HUES48 (cell line): ENCODE measurements at regions not wholly inside any gene's neighbourhood (a gene's known extent, or its start where the extent isn't known, plus 50 kb on each side); places are given as distances from the start of the nearest gene placed in this dataset.

ENCODE experiments used
- H3K27ac ChIP-seq: one replicate; pipeline ENCODE4 v1.7.0; 2013; ENCODE audit warnings: low read depth, low read length, inconsistent platforms
- H3K27me3 ChIP-seq: 2 replicates; pipeline ENCODE4 v1.6.1; 2013; ENCODE audit warnings: mild to moderate bottlenecking, low read length; ENCODE audit not compliant: control insufficient read depth, insufficient read depth
- H3K36me3 ChIP-seq: 2 replicates; pipeline ENCODE4 v1.6.1; 2013; ENCODE audit warnings: low read length; ENCODE audit not compliant: control insufficient read depth, insufficient read depth
- H3K4me1 ChIP-seq: 2 replicates; pipeline ENCODE4 v1.6.1; 2013; ENCODE audit warnings: mild to moderate bottlenecking, low read length; ENCODE audit not compliant: control insufficient read depth, insufficient read depth
- H3K4me3 ChIP-seq: 2 replicates; pipeline ENCODE4 v1.5.1; 2013; ENCODE audit warnings: mild to moderate bottlenecking, low read depth, low read length
- H3K9ac ChIP-seq: 2 replicates; pipeline ENCODE4 v1.6.1; 2013; ENCODE audit warnings: mild to moderate bottlenecking, low read depth, low read length, moderate library complexity
- H3K9me3 ChIP-seq: 2 replicates; pipeline ENCODE4 v1.6.1; 2013; ENCODE audit warnings: low read length; ENCODE audit not compliant: control insufficient read depth, insufficient read depth

DNA sequence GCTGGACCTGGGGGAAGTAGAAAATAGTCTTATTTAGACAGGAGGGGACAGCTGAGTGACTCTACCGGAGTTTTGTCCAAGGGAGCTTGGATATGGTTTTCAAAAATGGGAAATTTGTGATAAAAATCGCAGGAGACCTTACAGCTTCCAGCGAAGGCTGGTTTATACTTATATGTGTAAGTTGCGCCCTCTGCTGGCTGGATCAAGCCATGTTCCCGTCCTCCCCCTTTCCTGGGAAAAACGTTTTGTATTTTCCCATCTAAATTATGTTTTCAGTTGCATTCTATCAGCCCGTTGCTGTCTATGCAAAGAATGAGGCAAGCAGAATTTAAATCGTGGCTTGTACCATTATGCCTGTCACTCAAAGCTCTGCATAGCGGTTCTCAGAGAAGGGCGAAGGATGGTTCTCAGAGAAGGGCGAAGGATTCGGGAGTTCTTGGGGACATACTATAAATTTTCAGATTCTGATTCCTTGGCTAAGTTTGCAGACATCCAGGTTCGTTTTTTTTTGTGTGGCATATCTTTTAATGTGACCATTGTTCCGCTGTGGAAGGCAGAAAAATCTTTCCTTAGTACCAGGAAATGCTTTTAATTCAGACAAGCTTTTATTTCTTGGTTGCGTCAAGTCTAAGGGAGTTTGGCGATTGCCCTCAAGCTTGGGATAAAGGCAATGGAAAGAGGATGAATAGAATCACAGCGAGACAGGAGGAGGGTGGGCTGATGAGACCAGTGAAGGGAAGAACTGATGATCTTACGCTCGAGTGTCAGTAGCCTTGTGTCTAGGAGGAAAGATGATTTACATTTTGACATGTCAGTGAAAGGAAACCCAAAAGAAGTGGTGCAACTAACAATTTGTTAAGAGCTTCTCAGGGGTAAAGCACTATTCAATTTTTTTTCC lies 128.5 kb upstream of the ARX start:
- Histone ChIP-seq H3K27ac (no peak overlapping the region), H3K4me3 (peak overlapping the region; percentile 49), H3K4me1 (peaks cover 22% of the 10 kb centered on the region), H3K27me3 (peaks cover 11% of the 10 kb centered on the region; the same call in 1 of the 2 replicates), H3K9ac (no peak overlapping the region), H3K9me3 (no peaks in the 10 kb centered on the region), H3K36me3 (no peaks in the 10 kb centered on the region)

- no peak overlapping the region for H3K4me3 ChIP-seq
- H3K36me3 ChIP-seq, result no peaks in the 10 kb centered on the region
- no peak overlapping the region for H3K9ac ChIP-seq
- H3K27me3 ChIP-seq, result peaks cover 11% of the 10 kb centered on the region; the same call in 1 of the 2 replicates
- no peaks in the 10 kb centered on the region for H3K9me3 ChIP-seq
- H3K27ac ChIP-seq, result no peak overlapping the region
- peaks cover 22% of the 10 kb centered on the region for H3K4me1 ChIP-seq
Observed at GRCh38 chrX:25143596-25143995, 127.8 kb upstream of the ARX start.

DNA sequence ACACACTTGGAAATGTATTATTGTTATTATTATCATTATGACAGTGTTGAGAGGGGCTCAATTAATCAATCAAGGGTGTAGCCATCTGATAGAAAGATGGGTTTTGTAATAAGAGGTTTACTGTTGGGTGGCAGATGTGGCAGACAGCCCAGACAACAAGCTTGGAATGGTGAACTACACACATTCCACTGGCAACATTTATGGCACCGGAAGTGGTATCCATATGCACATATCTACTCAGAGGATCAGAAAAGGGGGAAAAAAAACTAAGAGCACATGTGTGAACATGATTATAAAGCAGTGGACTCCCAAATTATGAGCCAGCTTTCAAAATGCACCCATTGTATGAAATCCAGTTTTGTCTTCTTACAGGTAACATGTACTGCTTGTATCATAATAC lies 125.9 kb upstream of the ARX start:
- Histone ChIP-seq H3K4me3 (no peak overlapping the region), H3K4me1 (peaks cover 22% of the 10 kb centered on the region), H3K27me3 (peaks cover 11% of the 10 kb centered on the region; the same call in 1 of the 2 replicates), H3K36me3 (no peaks in the 10 kb centered on the region), H3K9ac (no peak overlapping the region), H3K27ac (no peak overlapping the region), H3K9me3 (no peaks in the 10 kb centered on the region)

GRCh38 chrX:25131055-25131454 lies 115.3 kb upstream of the ARX start:
- Histone ChIP-seq H3K4me1 (peaks cover 6% of the 10 kb centered on the region; the same call in 1 of the 2 replicates), H3K4me3 (no peak overlapping the region), H3K27me3 (no peaks in the 10 kb centered on the region; the same call in 1 of the 2 replicates), H3K36me3 (no peaks in the 10 kb centered on the region), H3K9ac (no peak overlapping the region), H3K27ac (no peak overlapping the region), H3K9me3 (no peaks in the 10 kb centered on the region)

- Histone ChIP-seq H3K27ac (no peak overlapping the region), H3K36me3 (no peaks in the 10 kb centered on the region), H3K4me3 (no peak overlapping the region), H3K9ac (no peak overlapping the region), H3K4me1 (peaks cover 6% of the 10 kb centered on the region; the same call in 1 of the 2 replicates), H3K27me3 (no peaks in the 10 kb centered on the region; the same call in 1 of the 2 replicates), H3K9me3 (no peaks in the 10 kb centered on the region)
Observed at GRCh38 chrX:25130619-25131018, 114.9 kb upstream of the ARX start.

GRCh38 chrX:25125483-25125882 lies 109.7 kb upstream of the ARX start:
- Histone ChIP-seq H3K4me3 (no peak overlapping the region), H3K9ac (no peak overlapping the region), H3K9me3 (peaks cover 17% of the 10 kb centered on the region), H3K36me3 (no peaks in the 10 kb centered on the region), H3K4me1 (no peaks in the 10 kb centered on the region), H3K27ac (no peak overlapping the region), H3K27me3 (no peaks in the 10 kb centered on the region; the same call in 1 of the 2 replicates)

GRCh38 chrX:25124391-25124790 lies 108.6 kb upstream of the ARX start:
- Histone ChIP-seq H3K27ac (no peak overlapping the region), H3K9ac (no peak overlapping the region), H3K4me3 (no peak overlapping the region), H3K27me3 (no peaks in the 10 kb centered on the region; the same call in 1 of the 2 replicates), H3K4me1 (no peaks in the 10 kb centered on the region), H3K9me3 (peaks cover 17% of the 10 kb centered on the region), H3K36me3 (no peaks in the 10 kb centered on the region)

- Histone ChIP-seq H3K9ac (no peak overlapping the region), H3K27ac (no peak overlapping the region), H3K36me3 (no peaks in the 10 kb centered on the region), H3K27me3 (no peaks in the 10 kb centered on the region), H3K4me3 (no peak overlapping the region), H3K9me3 (peaks cover 26% of the 10 kb centered on the region), H3K4me1 (no peaks in the 10 kb centered on the region)
Observed at GRCh38 chrX:25112156-25112555, 96.4 kb upstream of the ARX start.

GRCh38 chrX:25108481-25108880 lies 92.7 kb upstream of the ARX start:
- H3K9ac ChIP-seq, result no peak overlapping the region
- H3K27me3 ChIP-seq, result no peaks in the 10 kb centered on the region
- H3K4me3 ChIP-seq, result no peak overlapping the region
- no peak overlapping the region for H3K27ac ChIP-seq
- H3K4me1 ChIP-seq, result peaks cover 17% of the 10 kb centered on the region
- no peaks in the 10 kb centered on the region for H3K36me3 ChIP-seq
- H3K9me3 ChIP-seq, result peaks cover 26% of the 10 kb centered on the region

GRCh38 chrX:25105221-25105620 lies 89.5 kb upstream of the ARX start:
- no peak overlapping the region for H3K4me3 ChIP-seq
- no peaks in the 10 kb centered on the region for H3K9me3 ChIP-seq
- H3K36me3 ChIP-seq, result no peaks in the 10 kb centered on the region
- H3K9ac ChIP-seq, result no peak overlapping the region
- peak overlapping the region; percentile 54 for H3K27ac ChIP-seq
- peaks cover 17% of the 10 kb centered on the region for H3K4me1 ChIP-seq
- H3K27me3 ChIP-seq, result no peaks in the 10 kb centered on the region

GRCh38 chrX:25096522-25097045 lies 80.8 kb upstream of the ARX start:
- Histone ChIP-seq H3K27ac (no peak overlapping the region), H3K4me1 (no peaks in the 10 kb centered on the region), H3K9me3 (no peaks in the 10 kb centered on the region), H3K27me3 (no peaks in the 10 kb centered on the region), H3K4me3 (no peak overlapping the region), H3K36me3 (no peaks in the 10 kb centered on the region), H3K9ac (no peak overlapping the region)
